ENCODE measurements at regions not wholly inside any gene's neighbourhood (a gene's known extent, or its start where the extent isn't known, plus 50 kb on each side); places are given as distances from the start of the nearest gene placed in this dataset.

DNA sequence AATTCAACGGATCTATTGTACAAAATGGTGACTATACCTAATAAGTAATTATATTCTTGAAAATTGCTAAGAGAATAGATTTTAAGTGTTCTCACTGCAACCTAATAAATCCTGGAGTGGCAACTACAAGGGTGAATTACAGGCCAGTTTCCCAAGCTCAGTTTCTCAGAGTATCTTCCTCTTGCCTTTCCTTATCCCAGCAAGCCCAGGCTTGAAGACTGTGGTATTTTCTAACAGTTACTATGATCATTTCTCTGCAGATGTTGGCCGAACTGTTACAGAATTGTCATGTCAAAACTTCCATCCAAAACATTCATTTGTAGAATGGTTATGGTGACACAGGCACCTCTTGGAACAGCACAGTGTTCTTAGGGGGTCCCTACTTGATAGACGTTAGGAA, 138.1 kb upstream of the PTCHD4 start:
- DNase-seq (ENCODE audit: low read depth) = no peak

DNA sequence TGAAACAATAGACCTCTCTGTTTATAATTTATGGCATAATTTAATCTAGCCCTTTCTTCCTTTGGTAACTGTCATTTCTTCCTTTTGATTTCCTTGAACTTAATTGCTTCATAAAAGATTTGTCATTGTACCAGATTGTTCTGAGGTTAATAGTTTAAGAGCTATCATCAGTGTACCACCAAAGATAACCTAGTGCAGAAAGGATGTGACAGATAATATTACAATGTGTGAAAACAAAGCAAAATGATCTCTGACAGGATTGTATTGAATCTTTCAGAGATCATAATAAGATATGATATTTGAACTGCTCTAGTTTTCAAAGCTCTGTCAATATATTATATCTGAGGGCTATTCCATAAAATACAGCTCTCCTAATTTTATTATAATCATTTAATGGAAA, 132.1 kb upstream of the PTCHD4 start:
- DNase-seq (ENCODE audit: low read depth) = no peak

DNA sequence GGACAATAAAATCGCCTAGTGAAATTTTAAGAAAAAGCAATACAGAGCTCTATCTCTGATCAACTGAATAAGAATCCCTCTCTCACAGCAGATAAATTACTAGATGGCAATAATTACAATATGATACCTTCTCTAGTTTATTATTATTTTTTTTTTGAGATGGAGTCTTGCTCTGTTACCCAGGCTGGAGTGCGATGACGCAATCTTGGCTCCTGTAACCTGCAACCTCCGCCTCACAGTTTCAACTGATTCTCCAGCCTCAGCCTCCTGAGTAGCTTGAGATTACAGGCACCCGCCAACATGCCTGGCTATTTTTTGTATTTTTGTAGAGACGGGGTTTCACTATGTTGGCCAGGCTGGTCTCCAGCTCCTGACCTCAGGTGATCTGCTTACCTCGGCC, 129.3 kb upstream of the PTCHD4 start:
- DNase-seq (ENCODE audit: low read depth) = no peak

DNA sequence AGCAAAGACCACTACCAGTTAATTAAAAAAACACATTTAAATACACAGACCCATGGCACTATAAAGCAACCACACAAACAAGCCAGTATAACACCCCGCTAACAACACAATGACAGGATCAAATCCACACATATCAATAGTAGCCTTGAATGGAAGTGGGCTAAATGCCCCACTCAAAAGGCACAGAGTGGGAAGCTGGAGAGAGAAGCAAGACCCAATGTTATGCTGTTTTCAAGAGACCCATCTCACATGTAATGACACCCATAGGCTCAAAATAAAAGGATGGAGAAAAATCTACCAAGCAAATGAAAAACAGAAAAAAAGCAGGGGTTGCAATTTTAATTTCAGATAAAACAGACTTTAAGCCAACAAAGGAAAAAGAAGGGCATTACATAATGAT, 125.4 kb upstream of the PTCHD4 start:
- DNase-seq (ENCODE audit: low read depth) = no peak

DNA sequence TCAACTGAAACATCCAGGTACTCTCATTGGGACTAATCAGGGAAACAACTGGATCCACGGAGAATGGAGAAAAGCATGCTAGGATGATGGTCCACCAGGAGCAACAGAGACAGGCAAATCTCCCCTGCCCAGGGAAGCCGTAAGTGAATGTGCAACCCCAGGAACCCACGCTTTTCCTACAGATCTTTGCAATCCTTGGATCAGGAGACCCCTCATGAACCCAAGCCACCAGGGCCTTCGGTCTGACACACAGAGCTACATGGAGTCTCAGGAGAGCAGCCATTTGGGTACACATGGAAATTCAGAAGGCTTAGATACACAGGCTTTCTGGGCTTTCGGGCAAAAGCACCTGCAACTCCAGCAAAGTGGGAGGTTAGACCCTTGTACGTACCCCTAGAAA, 122.1 kb upstream of the PTCHD4 start:
- no peak for DNase-seq (ENCODE audit: low read depth)

DNA sequence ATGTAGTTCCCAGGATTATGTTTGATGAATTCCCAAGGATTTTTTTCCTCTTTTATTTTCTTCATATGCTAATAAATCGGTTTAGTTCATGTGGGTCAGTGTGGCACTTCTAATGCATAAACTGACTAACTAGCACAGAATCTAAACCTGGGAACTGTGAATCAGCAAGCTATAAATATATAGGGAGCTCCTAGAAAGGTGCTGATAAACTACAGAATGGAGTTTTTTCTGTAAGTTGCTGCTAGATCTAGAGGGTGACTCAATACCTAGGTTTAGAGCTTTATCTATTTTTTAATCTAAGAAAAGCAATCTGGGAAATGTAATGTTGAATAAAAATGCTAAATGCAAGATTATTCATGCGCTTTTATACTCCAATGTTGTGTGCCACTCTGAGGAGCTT, 118.8 kb upstream of the PTCHD4 start:
- no peak for DNase-seq (ENCODE audit: low read depth)

DNA sequence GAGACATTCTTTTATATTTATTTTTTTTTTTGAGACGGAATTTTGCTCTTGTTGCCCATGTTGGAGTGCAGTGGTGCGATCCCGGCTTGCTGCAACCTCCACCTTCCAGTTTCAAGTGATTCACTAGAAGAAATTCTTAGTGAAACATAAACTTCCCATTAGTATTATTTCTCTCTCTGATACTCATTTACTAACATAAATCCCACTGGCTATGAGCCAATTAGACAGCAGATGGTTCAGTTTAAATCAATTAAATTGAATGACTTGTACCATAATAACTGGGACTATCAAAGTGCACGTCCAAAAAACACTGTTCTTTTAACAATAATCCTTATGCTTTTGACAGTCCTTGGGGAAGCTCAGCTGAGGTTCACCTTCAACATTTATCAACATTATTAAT, 111.2 kb upstream of the PTCHD4 start:
- no peak for DNase-seq (ENCODE audit: low read depth)

DNA sequence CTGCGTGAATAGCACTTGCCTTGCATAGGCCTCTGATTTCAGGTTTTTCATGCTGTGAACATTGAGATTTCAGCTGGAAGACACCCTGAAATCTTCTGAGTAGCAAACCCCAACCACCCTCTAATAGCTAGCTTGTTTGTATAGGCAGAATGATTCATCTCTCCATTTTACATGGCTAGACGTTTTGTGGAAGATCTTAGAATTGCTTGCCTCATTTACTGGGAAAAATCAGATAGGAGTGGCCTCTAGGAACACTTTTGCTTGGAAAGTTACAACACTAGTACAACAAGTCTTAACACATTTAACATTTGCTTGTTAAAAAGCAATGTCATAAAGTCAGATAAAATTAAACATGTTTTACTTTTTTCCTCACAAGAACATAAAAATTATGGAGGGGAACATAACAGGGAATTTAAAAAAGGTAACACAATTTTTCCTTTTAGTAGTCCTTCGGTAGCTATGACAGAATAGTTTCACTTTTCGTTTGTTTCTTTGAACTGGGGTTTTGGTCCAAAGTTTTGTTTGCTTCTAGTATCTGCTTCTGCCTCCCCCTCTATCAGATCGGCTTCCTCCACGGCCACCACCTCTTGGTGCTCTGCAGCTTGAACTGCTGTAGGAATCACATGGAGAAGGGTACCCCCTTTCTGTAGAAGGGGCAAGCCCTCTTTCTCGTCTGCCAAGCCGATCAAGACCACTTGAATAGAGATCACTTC, 102.2 kb upstream of the PTCHD4 start:
- DNase-seq (ENCODE audit: low read depth) = no peak

DNA sequence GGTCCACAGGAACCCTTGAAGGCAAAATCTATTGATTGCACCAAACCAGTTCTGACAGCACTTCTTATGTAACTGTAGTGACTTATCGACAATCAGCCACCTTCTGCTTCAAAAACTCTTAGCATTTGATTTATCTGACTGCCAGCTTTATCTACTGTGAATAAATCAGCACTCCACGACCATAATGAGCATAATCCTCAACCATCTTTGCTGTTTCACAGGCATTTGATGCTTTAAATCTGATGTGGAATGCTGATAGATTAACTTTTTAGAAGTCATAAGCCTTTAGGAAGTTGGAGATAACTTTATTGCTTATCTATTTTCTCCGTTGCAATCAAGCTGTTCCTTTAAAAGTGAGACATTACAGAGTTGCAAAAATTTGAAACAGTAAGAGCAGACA, 101.5 kb upstream of the PTCHD4 start:
- DNase-seq (ENCODE audit: low read depth) = no peak

DNA sequence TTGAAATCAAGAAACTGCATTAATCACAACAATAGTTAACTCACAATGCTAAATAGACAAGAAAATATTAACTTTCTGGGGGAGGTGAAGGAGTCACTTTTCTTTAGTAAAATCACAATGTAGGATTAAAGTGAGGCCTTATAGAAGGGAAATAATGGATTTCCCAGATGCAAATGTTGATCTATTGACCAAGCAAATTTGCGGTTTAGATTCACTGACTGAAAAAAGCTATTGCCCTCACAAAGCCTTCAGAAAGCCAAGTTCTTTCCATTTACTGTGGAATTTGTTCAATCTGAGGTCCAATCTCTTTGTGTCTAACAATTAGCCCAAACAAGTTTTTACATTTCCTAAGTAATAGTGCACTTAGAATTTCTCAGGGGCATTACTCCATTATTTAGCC, 95.1 kb upstream of the PTCHD4 start:
- DNase-seq (ENCODE audit: low read depth) = no peak

DNA sequence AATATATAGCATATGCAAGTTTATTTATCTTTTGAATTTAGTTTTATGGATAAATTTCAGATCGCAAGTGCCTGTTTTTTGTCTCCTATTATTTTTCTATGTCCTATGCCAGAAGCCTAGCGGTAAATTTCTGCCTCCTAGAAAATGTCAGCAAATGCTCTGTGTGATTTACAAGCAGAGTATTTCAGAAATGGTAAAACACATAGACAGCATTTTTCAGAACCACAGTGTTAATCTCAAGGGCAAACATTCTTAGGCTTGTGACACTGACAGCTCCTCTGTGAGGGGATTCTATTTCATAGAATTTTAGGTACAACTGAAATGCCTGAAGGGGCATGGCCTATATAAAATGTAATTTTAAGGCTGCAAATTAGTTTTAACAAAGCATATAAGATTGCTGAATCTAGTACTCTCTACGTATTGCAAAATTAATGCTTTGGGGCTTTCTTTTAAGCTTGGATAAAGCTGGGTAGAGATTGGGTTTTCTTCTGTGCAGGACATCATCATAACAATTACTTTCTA, 89.9 kb upstream of the PTCHD4 start:
- no peak for DNase-seq (ENCODE audit: low read depth)

DNA sequence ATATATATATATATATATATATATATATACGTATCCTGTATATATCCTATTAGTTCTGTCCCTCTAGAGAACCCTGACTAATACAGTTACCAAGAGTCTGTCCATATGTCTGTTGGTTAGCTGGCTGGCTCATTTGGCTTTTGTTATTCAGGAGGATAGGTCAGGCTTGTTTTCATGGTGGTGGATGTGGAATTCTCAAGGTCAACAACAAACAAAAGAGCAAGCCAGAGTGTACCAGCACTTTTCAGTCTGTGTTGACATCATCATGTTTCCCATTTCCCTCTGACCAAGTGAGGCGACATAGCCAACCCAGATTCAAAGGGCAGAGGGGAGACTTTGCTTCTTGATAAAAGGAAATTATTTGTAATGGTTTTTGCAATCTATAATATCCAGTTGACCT, 88.5 kb upstream of the PTCHD4 start:
- DNase-seq (ENCODE audit: low read depth) = no peak

DNA sequence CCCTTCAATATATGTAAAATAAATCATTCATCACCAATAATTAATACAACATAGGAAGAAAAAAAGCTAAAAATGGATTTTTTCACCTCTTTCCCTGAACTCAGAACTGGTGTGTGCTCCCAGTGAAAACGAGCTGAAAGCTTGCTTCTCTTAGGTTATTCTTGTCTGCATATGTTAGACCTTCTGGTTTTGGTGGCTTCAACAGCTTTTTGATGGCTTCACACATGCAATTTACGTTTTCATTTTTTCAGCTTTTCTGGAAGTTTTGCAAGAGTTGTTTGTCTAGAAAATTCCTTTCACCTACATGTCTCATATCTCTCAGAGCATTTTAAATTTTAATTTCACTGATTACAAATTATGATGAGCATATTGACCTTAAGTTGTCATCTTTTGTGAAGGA, 86.9 kb upstream of the PTCHD4 start:
- DNase-seq (ENCODE audit: low read depth) = no peak

DNA sequence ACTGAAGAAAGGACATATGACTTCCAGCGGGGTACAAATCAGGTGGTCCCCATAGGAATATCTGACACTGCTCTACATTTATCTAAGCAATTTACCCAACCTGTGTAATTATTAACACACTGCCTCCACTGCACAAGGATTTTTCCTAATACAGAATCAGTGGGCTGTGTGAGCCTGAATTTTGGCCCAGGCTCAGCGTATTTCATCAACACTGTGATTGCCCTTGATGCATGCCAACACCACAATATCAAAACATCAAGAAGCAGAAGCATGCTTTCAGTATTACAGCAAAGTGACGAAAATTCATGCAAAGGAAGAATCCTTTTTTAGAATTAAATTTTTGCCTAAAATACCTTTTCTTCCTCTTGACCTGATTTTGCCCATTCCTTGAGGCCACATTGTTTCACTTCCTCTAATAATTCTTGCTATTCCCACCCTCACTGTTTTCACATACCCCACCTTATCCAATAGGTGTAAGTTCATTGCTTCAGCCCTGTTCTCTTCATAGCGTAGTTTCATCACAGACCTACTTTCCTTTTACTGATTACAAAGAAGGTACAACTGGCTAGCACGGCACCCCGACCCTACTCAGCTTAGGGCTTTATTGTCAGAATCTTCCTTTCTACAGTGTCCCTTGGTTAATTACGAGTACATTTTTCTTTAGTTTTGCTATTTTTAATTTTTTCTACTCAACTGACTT, 83.7 kb upstream of the PTCHD4 start:
- DNase-seq (ENCODE audit: low read depth) = no peak

DNA sequence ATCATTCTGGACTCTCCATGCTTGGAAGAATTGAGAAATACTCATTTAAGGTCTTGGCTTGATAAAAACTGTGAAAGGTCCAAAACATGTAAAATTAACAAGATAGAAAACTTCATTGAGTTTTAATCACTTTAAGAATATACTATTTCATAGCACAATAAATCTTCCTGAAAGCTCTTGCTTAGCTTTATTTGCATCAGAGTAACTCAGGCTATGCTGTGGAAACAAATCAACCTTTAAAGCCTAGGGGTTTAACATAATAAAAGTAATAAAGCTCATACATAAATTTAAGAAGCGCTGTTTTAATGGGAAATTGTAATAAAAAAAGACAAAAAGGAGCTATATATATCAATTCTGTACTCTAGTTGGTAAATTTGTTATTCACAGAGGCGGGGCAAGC, 77.2 kb upstream of the PTCHD4 start:
- DNase-seq (ENCODE audit: low read depth) = no peak

DNA sequence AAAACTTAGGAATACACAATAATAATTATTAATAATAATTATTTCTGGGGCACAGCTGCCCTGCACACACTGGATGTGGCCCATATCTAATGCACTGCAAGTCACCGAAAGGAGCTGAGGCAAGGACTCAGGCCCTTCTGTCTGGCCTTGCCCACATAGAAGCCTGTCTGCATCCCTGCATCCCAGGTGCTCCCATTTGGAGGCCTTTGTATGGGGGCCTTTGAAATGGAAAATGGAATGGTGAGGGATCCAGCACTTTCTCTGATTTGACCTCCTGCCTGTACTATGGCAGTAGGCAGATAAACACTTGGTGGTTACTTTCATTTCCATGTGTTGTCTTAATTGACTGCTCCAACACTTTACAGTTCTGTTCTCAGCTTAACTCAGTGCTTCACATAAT, 75.7 kb upstream of the PTCHD4 start:
- DNase-seq (ENCODE audit: low read depth) = no peak

DNA sequence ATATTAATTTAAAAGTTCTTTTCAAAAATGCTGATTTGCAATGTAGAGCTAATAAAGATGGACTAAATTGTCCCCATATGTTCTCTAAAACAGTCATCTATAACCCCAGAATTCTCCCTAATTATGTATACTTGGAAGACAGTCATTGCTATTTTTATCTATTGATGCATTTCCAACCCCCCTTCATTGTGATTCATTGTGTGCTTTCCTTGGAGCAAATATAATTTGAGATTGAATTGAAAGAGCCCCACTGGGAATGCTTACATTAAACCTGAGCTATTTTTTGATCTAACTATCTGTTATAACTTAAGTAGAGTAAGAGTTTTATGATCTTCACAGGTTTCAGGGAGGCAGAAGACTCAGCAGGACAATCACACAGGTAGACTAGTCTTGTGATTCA, 73.7 kb upstream of the PTCHD4 start:
- DNase-seq (ENCODE audit: low read depth) = no peak

DNA sequence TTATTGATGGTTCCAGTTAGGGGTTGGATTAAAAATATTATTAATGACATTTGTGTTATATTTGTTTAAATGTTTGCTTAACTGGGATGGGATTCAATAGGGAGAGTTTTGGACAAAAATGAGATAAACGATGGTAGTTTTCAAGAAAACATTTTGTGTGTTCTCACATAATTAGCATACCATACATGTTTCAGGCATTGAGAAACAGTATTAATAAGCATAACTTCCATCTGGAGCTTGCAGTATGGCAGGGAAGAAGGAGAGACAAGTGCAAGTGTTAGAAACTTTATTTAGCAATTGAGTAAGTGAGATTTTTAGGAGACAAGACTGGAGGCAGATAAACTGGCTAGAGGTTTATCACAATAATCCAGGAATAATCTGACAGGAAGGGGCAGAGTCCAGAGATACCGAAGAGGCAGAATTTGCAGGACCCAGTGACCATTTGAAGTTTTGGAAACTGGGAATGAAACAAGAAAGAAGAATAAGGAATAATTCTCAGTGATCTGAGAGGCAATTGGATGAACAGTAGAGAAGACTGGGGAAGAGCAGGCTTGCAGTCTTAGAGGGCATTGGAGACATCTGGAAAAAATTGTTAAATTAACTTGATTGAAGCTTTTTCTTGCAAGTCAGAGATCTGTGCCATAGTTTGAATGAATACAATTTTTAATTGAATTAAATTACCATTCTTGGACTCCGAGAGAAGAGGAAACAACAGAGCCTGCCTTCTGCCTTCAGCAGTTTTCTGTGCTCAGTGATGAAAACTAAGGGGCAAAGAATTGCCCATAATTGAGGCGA, 73.0 kb upstream of the PTCHD4 start:
- no peak for DNase-seq (ENCODE audit: low read depth)

DNA sequence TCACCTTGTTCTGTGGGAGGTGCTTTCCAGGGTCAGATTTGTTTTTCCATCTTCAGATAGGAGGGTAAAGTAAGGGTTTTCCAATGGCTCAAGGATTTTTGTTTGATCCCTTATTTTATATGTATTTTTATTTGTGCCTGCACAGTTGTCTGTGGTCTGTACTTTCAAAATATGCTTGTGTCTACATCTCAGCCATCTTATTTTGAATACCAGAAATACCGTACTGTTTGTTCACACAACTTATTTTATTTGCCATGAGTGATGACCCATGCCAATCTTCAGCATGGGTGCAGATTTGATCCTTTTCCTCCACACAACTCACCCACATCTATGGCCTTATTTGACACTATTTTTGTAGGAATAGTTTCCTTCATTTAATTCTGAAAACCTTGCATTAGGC, 72.2 kb upstream of the PTCHD4 start:
- DNase-seq (ENCODE audit: low read depth) = no peak

DNA sequence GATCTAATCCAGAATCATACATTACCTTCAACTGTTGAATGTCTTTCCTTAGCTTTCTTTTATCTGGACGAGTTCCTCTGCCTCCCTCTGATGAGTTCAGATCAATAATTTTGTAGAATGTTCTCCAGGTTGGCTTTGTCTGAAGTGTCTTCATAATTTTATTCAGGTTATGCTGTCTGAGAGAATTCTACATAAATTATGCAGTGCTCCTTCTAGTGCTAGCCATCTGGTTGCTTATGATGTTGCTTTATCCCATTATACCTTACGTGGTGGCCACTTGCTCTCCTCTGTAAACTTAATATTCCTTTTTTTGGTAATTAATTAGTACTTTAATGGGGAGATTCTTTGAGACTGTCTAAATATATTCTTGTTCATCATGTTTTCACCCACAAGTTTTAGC, 67.7 kb upstream of the PTCHD4 start:
- no peak for DNase-seq (ENCODE audit: low read depth)

DNA sequence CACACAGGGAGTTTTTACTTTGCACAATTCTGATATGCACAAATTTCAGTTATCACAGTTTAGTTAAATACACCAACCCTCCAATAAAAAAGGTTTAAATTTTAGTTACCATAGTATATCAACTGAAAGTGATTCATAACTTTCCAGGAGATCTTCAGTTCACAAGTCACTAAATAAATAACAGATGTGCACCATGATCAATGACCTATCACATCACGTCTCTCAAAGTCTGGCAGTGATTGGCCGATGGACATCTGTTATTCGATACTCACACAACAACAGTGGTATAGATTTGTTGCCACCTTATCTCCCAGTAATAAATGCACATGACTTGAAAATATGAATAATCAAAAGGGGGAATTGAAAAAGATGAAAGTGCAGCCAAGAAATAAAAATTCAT, 66.8 kb upstream of the PTCHD4 start:
- no peak for DNase-seq (ENCODE audit: low read depth)

DNA sequence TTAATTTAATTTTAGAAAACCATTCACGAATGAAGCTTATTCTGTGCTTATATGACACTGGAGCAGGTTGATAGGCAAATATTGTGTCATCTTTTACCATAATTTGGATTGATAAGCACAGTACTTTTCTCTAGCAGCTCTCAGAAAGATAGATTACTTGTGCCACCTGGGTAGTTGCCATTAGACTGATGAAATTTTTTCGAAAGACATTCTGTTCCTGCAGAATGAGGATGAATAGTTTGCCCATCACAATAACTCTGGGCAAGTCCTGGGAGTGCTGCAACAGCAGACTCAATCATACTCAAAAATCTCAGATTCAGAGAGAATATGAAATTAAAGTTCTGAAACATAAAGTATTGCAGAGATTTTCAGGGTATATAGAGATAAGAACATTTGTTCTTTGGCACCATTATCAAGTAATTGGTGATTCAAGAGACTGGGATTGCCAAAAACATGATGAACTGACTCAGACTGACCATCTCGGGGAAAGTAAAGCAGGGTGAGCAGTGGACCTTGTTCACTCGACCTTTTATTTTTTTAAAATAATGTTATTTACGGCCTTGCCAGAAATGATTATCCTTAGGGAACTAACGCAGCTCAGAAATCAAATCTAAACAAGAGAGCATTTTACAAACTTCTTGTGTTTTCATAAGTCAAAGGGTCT, 65.8 kb upstream of the PTCHD4 start:
- no peak for DNase-seq (ENCODE audit: low read depth)

All from forelimb muscle (tissue), 1 donor.